ENCODE measurements at regions not wholly inside any gene's neighbourhood (a gene's known extent, or its start where the extent isn't known, plus 50 kb on each side); places are given as distances from the start of the nearest gene placed in this dataset.
"Not testable (repeated sequence)": the region's sequence is repeated elsewhere in the genome, so short reads cannot be mapped to it uniquely, and the experiment has no call there.

DNA sequence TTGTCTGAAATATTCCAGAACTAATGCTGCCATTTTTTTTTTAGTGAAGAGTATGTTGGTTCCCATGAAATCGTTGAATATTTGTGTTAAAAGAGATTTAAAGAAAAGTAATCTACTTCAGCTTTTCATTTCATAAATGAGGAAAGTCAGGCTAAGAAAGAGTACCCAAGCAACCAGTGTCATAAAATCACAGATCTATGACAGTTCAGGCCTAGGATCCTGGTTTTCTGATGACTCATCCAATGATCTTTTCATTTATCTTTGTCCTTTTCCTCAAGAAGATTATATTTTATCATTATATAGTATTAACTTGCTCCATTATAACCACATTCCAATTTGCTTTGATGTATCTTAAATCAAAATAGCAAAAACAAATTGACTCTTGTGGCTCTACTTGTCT is 139.4 kb upstream of the HCCS start:
- no peak for DNase-seq

DNA sequence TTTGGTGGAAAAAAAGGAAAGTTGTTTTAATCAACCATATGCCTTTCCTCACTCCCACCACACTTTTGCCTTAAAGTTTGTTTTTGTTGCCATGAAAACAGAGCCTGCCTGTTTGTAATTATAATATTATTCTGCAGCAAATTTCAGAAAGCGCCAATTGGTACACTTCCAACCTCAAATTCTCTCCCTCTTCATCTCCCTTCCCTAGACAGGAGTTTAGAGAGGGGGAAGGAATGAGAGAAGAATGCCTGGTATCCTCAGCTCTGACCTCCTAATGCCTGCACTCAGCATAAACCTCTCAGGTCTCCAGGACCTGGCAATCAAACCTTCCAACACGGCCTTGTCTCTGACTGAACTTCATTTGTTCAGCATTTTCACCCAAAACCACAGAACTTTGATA is 138.4 kb upstream of the HCCS start:
- no peak for DNase-seq

DNA sequence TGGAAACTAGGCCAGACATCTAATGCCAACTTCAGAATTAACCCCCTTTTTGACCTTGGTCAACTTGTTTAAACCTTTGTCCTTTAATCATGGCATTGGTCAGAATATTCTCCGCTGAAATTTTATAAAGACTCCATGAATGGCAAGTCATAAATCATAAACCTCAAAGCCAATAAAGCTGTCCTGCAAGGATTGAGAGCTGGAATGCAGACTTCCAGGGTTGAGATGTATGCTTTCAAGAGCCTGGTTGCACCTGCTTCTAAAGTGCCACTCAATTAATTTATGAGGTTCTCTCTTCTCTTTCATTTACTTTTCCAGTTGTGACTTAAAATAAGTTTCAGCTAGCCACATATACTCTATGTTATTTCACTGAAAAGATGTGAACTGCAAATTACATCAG is 136.2 kb upstream of the HCCS start:
- DNase-seq, result no peak

DNA sequence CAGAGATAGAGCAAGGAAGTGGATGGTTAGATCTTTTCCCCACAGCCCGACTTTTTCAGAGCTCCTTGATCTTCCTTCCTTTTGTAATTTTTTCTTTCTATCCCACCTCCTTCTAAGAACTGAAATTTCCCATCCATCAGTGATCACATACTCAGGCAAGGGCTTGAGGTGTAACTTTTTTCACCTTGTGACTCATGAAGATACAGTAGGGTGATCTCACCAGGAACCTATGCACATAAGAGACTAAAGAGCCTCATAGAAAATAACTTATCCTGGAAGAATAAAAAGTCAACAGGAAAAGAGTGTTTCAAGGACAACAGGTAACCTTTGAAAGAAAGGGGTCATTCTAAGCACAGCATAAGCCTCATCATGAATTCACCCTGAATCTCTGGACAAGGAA is 131.2 kb upstream of the HCCS start:
- DNase-seq, result no peak

DNA sequence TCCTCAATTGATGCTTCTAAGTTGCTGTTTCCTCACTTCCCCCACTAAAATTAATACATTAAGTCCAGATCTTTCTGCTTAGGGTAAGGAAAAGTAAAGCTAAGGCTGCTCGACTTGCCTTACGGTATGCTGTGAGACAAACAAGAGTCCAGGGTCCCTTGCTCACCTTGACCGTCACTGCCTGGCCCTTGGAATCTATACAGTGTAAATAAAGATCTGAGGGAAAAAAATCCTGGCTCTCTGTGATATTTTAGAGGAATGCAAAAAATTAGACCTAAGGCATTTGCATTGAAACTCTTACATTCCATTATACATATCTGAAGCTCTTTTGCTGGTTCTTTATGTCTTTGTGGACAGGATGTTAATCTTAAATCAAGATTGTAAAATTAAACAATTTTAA is 129.6 kb upstream of the HCCS start:
- no peak for DNase-seq

DNA sequence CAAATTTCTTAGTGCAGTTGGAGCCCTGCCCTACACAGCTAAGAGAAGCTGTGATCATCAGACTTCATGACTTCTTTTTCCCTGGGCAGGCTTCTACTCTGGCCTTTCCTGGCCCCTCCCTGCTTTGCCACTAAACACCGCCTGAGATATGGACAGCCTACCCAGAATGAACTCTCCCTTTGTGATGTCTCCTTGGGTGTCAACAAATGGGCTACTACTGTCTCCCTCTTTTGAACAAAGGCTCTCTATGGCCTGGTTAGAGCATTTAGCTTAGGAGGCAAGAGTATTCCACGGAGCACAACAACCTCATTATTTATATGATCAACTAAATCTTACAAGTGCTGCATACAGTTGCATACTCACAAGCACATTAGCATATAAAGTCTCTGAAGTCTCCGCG is 127.6 kb upstream of the HCCS start:
- no peak for DNase-seq

DNA sequence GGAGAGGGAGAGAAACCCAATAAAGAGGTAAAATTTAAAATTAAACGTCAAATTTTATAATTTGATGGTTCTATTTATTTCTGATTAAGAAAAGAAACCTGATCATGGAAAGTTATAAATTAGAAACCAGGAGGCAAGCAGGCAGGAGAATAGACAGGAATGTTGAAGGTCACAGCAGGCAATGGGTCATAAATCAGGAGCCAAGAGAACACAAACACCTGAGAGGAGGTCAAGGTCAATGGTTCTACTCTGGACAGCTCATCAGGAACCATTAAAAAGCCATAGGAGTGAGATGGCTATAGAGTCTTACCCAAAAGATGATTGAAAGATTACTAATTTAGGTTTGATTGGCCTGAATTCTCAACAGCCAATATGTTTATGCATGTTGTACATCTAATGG is 126.9 kb upstream of the HCCS start:
- DNase-seq, result no peak

DNA sequence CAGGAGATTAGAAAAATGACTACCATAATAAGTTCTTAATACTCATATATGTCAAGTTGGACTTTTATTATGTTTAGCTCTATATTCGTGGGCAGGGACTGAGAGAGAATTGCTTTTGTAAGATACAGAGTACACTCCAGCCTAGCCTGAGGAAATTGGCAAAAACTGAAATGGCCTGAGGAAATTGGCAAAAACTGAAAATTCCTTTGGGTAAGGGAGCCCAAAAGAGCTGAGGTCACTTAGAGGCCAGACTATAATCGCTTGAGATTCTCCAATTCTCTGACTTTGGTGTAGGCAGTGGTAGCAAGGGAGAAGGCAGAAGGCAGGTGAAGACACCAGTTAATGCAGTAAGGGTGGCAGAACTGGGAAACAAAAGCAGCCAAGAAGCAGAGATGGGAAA is 124.5 kb upstream of the HCCS start:
- no peak for DNase-seq

DNA sequence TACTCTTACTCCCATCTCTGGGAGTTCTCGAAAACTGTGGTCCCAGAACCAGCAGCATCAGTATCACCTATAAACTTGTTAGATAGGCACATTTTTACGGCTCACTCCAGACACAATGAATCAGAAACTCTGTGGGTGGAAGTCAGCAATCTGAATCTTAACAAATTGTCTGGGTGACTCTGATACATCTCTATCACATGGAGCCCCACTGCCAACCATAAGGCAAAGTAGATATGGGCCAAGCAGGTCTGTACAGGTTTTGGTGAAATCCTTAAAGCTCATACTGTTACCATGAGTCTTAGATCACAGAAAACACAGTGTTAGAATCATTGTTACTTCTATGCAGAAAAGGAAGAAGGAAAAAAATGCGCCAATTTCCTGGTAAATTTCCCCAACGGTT is 122.5 kb upstream of the HCCS start:
- no peak for DNase-seq

DNA sequence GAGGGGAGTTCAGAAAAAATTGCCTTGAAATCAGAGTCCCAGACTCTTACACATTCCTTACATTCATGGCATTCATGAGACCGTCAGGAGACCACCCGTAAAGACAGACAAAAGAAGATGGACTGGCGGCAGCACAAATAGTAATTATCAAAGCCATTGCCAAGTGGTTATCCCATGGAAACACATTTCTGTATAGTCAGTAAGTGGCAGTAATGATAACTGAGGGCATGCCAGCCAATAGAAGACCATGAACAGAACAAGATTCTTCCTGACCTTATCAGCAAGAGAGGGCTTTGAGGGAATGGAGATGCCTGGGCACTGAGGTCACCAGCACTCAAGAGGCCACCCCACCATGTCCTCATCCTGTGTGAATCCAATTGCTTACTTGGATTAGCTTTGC is 121.7 kb upstream of the HCCS start:
- no peak for DNase-seq

DNA sequence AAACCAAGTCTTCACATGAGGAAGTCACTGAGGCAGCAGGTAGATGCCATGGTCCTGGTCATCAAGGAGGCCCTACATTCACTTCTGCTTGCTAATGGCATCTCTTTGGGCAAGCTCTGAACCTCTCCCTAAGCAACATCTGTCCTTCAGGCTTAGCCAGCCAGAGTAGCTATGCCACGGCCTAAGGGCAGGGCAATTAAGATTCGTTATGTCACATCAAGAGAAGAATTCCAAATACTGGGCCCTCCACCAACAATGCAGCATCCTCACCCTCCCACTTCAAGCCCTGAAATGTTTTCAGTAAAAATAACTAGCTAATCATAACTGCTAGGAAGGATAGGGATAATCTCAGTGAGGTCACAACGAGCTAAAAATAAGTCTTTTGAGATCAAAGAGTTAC is 120.7 kb upstream of the HCCS start:
- DNase-seq, result no peak

DNA sequence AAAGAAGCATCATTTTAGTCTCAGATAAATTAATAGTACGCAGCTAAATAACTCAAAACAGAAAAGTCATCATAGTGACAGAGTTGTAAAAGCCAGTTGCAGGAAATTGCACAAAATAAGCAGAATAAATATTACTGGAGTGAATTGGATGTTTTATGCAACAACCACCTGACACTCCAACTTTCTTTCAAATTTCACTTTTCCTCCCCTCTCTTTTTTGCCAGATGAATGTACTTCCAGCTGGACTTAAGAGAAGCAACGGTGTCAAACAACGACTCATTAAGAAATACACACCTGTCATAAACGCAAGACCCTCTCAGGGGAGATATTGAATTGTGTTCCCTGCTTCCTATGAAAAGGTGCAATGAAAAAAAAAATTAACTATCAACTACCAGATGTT is 120.2 kb upstream of the HCCS start:
- DNase-seq, result no peak

DNA sequence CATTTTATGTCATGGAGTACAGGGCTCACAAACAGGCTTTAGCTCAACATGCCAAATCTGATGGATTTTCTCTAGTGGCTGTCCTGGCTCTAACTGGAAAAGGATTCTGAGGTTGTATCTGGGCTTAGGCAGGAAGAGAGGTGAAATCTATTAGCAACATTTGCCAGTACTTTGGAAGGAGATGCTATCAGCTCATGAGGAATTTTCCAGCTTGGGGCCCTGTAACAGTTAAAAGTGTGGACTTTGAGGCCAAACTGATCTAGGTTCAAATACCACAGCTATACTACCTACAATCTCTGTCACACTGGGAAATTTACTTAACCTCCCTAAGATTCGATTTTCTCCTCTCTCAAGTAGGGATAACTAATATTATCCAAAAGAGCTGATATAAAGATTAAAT is 119.0 kb upstream of the HCCS start:
- DNase-seq, result no peak

DNA sequence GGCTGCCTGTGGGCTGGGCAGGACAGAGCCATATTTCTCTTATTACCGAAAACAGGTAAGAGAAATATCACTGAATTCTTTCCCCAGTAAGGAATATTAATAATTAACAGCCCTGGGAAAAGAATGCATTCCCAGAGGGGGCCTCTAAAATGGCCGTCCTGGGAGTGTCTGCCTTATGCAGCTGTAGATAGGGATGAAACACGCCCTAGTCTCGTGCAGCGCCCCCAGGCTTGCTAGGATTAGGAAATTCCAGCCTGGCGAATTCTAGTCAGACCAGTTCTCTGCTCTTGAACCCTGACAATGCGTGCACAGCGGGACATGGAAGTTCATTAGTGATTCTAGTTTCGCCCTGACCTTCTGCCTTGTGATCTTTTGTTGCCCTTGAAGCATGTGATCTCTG is 104.1 kb upstream of the HCCS start:
- DNase-seq, result not testable (repeated sequence)

DNA sequence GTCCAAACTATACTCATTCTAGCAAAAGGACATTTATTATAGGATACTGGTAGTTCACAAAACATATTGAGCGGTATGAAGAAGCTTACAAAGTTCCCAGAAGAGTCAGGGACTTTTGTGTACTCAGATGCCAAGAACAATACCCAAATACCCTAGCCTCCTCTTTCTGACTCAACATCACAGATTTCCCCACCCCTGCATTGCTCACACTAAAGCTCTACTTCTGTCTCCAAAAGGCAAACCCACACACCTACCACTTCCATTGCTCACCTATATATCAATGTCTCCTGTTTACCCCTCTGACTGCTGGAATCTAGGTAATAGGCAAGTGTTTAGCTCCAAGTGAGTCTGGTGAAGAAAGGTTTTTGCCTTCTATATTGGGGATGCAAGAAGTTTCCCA is 100.7 kb upstream of the HCCS start:
- no peak for DNase-seq

DNA sequence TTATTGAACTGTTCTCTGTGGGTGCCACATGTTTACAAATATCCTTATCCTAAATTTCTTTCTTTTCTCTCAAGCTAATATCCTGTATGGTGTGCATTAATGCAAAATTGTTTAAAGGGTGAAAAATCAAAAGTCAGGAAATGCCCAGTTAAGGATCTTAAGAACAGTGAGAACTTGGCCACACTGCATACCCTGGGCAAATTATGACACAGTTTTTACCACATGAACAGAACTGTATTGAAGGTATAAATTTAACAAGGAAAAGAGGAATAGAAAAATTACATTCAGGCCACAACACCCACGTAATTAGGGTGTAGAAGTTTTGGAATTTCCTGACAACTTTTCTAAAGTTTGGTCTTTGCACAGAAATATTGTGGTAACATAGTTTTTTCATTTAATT is 94.4 kb upstream of the HCCS start:
- DNase-seq, result no peak

DNA sequence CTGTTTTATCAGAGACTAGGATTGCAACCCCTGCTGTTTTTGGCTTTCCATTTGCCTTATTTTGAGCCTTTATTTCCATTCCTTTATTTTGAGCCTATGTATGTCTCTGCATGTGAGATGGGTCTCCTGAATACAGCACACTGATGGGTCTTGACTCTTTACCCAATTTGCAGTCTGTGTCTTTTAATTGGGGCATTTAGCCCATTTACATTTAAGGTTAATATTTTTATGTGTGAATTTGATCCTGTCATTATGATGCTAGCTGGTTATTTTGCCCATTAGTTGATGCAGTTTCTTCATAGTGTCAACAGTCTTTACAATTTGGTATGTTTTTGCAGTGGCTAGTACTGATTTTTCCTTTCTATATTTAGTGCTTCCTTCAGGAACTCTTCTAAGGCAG is 88.5 kb upstream of the HCCS start:
- not testable (repeated sequence) for DNase-seq

DNA sequence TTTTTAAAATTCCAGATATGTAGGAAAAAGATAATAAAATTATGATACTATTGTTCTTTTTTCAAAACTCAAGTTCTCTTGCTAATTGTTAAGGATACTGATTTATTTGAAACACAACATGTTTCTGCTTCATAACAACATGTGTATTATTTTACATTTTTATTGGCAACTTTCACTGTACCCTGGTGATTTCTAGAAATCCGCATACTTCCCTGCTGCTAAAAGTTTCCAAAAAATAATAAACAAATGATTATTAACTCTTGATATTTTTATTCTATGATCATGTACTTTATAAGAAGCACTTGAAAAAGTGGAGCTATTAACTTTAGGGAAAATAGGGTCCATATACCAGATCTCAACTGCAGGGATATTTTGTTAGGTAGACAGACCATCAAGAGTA is 71.2 kb upstream of the HCCS start:
- no peak for DNase-seq

DNA sequence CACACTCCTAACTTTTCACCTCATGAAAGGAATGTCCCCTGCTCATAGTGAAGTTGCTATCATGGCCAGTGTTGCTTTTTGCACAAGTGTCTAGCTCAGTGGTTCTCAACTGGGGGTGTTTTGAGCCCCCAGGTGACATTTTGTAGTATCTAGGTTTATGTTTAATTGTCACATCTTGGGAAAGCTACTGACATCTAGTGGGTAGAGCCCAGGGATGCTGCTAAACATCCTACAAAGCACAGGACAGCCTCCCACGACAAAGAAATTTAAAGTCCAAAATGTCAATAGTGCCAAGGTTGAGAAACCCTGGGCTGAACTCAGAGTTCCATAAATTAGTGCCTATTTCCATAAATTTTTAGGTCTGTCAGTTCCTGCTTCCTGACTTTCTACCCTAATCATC is 70.7 kb upstream of the HCCS start:
- no peak for DNase-seq

DNA sequence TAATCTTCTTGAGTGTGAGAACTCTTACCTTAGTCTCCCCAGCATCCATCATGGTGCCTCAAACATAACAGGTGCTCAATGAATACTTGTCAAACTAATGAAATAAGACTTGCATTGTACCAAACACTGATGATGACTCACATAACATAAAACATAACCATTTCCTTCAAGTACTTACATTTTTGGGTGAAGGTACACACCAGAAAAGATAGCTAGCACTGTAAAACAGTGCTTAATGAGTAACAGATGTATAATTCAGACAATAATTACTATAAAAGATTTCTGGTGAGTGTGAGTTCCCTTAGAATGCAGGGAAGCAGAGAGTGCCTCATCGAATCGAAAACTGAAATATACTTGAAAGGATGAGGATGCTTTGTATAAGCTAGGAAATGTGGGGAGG is 70.1 kb upstream of the HCCS start:
- no peak for DNase-seq

DNA sequence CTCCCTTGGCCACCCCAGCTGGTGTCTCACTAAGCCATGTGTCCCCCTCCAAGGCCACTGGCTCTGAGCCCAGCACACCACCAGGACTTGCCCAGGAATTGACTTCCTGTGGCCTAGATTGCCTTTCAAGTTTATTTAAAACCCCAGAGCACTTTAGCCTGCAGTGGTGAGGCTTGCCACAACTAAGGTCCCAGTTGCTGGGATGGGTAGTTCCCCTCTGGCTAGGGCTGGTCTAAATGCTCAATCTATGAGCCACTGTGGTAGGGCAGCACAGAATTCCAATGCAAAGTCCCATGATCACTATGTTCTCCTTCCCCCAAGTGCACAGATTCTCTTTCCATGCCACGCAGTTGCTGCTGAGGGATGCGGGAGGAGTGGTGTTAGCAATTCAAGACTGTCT is 61.1 kb upstream of the HCCS start:
- no peak for DNase-seq

DNA sequence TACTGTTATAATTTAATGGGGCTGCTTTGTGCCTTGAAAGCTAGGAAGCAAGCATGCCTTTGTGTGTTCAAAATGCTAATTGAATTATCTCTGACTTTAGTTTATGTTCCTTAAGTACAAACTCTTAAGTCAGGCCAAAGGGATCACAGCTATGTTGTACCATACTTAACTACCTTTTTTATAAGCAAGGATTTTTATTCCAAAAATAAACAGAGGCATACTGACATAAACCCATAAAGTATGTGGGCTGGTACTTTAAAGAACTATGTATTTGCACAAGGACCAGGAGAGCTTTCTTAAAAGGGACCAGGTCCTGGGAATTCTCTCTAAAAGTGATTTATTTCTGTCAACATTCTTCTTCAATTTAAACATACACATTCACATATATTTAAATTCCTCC is 57.8 kb upstream of the HCCS start:
- DNase-seq, result no peak

DNA sequence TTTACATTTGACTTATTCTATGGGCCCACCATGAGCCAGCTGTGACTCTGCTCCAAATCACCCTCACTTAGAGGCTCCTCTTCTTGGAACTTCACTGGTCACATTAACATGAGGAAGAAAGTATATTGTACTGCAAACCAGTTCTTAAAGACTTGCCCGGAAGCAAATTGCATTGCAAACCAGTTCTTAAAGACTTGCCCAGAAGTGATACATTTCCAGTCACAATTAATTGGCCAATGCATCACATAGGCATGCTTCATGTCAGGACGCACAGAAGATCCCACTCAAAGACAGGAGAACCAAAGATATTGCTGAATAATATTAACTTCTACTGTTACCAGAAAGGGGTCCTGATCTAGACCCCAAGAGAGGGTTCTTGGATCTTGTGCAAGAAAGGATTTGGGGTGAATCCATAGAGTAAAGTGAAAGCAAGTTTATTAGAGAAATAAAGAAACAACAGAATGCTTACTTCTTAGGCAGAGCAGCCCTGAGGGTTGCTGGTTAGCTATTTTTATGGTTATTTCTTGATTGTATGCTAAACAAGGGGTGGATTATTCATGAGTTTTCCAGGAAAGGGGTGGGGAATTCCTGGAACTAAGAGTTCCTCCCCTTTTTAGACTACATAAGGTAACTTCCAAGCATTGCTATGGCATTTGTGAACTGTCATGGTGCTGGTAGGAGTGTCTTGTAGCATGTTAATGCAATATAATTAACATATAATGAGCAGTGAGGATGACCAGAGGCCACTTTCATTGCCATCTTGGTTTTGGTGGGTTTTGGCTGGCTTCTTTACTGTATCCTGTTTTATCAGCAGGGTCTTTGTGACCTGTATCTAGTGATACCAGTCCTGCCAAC is 54.6 kb upstream of the HCCS start:
- no peak for DNase-seq

DNA sequence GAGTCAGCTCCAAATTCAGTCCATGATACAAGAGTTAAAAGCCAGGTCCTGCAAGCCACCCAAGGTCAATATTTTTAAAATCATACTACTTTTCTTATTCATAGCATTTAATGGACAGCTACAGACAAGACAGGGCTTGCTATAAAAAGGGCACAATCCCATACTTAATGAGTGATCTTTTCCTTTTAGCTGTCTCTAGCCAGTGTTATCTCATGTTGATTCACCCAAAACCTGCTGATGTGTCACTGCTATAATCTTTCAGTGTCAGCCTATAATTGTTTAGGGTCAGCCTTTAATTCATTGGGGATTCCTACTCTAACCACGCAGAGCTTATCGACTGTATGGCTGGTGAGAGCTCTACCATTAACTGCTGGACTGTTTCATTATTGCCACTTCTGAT is 51.2 kb upstream of the HCCS start:
- no peak for DNase-seq
